ENCODE measurements at regions not wholly inside any gene's neighbourhood (a gene's known extent, or its start where the extent isn't known, plus 50 kb on each side); places are given as distances from the start of the nearest gene placed in this dataset.

GRCh38 chr3:63032881-63033280 is 157.7 kb upstream of the CADPS start:
- H3K9me3 Mint-ChIP-seq = peaks cover 3% of the 10 kb centered on the region
- H3K36me3 Mint-ChIP-seq (ENCODE audit: low read depth) = no peaks in the 10 kb centered on the region
- ATAC-seq (ENCODE audit: low read depth) (no peak), DNase-seq (no peak)
- POLR2A ChIA-PET = no interaction called here
- H3K27ac Mint-ChIP-seq = no peak overlapping the region
- intact Hi-C loops (cut with micrococcal nuclease) = no loop called here
- no peak overlapping the region for H3K4me3 Mint-ChIP-seq
- no peaks in the 10 kb centered on the region for H3K27me3 Mint-ChIP-seq
- H3K4me1 Mint-ChIP-seq = no peaks in the 10 kb centered on the region
- TF ChIP-seq CTCF (IDR thresholded peaks at IDR 0.05) = no peak
- CTCF ChIA-PET = no interaction called here

DNA sequence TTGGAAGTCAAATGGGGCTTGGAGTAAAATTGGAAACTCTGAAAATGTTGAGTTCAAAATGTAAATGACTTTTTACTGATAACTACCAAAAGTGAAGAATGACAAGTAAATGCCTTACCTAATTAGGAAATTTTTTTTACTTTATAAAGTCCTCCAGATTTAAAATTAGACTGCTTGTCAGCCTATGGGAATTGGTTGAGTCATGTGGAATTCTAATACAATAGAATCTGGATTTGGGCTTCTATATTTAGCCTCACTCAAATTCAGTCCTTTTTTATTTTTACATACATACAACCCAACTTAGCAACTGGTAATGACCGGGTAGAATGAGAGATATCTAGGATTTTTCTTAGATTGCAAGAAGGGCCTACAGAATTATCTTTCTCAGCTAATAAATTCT is 158.9 kb upstream of the CADPS start:
- TF ChIP-seq CTCF (IDR thresholded peaks at IDR 0.05) = no peak
- no peaks in the 10 kb centered on the region for H3K4me1 Mint-ChIP-seq
- H3K27me3 Mint-ChIP-seq = no peaks in the 10 kb centered on the region
- H3K9me3 Mint-ChIP-seq = peaks cover 3% of the 10 kb centered on the region
- ATAC-seq (ENCODE audit: low read depth) (no peak), DNase-seq (no peak)
- ChIA-PET CTCF (no interaction called here), POLR2A (no interaction called here)
- H3K27ac Mint-ChIP-seq = no peak overlapping the region
- intact Hi-C loops (cut with micrococcal nuclease) = no loop called here
- no peak overlapping the region for H3K4me3 Mint-ChIP-seq
- H3K36me3 Mint-ChIP-seq (ENCODE audit: low read depth) = no peaks in the 10 kb centered on the region

- DNase-seq (no peak), ATAC-seq (ENCODE audit: low read depth) (no peak)
- CTCF ChIA-PET = no interaction called here
- Mint-ChIP-seq H3K27me3 (no peaks in the 10 kb centered on the region), H3K9me3 (peaks cover 2% of the 10 kb centered on the region), H3K27ac (no peak overlapping the region), H3K4me3 (no peak overlapping the region), H3K4me1 (no peaks in the 10 kb centered on the region), H3K36me3 (ENCODE audit: low read depth) (no peaks in the 10 kb centered on the region)
- no peak for TF ChIP-seq CTCF (IDR thresholded peaks at IDR 0.05)
- POLR2A ChIA-PET = no interaction called here
- intact Hi-C loops (cut with micrococcal nuclease) = no loop called here
These were observed 161.9 kb upstream of the CADPS start for GRCh38 chr3:63037116-63037515.

DNA sequence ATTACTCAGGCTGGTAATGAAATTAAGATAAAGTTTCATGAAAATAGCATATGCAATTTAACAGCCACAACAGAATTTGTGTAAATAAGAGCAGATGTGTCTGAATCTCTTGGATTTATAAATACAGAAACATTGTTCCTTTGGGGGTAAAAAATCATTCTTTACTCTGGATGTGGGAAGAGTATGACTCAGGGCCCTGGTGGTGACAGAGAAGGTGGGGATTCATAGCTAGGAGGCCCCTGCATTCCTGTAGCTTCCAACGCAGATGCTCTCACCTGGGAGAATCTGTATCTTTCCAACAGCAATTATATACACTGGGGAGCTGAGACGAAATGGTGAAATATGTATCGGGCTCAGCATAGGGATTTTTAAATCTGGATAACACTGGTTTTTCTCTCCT is 167.6 kb upstream of the CADPS start:
- ATAC-seq (ENCODE audit: low read depth) = no peak
- Mint-ChIP-seq H3K36me3 (ENCODE audit: low read depth) (no peaks in the 10 kb centered on the region), H3K4me3 (no peak overlapping the region), H3K9me3 (peaks cover 11% of the 10 kb centered on the region), H3K27ac (no peak overlapping the region), H3K4me1 (peaks cover 16% of the 10 kb centered on the region), H3K27me3 (no peaks in the 10 kb centered on the region)
- no peak for TF ChIP-seq CTCF (IDR thresholded peaks at IDR 0.05)
- ChIA-PET CTCF (no interaction called here), POLR2A (no interaction called here)
- intact Hi-C loops (cut with micrococcal nuclease) = no loop called here
- DNase-seq = no peak

DNA sequence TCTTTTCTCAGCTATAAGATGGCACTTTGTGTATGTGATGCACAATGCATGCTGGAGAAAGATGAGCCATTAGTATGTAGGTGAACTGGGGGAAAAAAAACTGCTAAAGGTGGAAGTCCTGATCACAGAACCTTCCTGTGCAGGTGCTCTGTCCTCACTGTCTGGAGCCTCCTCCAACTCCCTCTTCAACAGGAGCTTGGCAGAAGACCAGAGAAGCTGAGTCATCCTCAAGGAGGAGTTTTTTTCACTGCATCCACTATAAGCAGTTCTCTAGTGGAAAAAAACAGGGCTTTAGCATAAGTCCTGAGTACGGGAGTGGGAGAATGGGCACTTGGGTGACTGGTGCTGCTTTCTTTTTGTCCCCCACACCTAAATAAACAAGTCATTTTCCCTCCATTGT is 168.4 kb upstream of the CADPS start:
- ChIA-PET POLR2A (no interaction called here), CTCF (no interaction called here)
- Mint-ChIP-seq H3K9me3 (peaks cover 11% of the 10 kb centered on the region), H3K27me3 (no peaks in the 10 kb centered on the region), H3K4me1 (peaks cover 24% of the 10 kb centered on the region), H3K4me3 (no peak overlapping the region), H3K27ac (no peak overlapping the region), H3K36me3 (ENCODE audit: low read depth) (no peaks in the 10 kb centered on the region)
- no peak for DNase-seq
- no peak for ATAC-seq (ENCODE audit: low read depth)
- TF ChIP-seq CTCF (IDR thresholded peaks at IDR 0.05) = no peak
- intact Hi-C loops (cut with micrococcal nuclease) = no loop called here
